ENCODE measurements at regions not wholly inside any gene's neighbourhood (a gene's known extent, or its start where the extent isn't known, plus 50 kb on each side); places are given as distances from the start of the nearest gene placed in this dataset.
"Not testable (repeated sequence)": the region's sequence is repeated elsewhere in the genome, so short reads cannot be mapped to it uniquely, and the experiment has no call there.

DNA sequence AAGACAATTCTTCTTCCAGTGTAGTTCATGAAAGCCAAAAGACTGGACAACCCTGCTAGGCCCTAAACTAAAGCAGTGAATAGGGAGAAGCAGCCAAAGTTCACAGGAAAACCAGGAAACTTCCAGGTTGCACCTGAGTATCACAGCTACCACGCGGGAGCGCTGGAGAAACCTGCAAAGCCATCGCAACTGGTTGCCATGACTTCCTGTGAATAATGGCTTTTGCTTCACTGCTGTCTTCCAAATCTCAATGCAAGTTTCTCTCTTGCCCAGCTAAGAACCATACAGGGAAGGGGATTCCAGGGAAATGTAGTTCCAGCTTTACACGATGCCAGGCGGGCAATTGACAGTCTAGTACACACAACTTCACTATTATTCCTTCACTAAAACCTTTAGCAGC, 114.1 kb downstream of the GXYLT1 start:
- ChIA-PET CTCF (interaction anchor here (1.0 to 1.5 kb wide), 2 partner anchors 27 to 753 kb away, joined by 3 read pairs; no protein-coding TSS in a partner anchor), POLR2A (interaction anchor here (0.6 kb wide), 1 partner anchor 1096 kb away, joined by 5 read pairs; no protein-coding TSS in a partner anchor)
- Histone ChIP-seq H3K36me3 (ENCODE audit: control insufficient read depth, insufficient read depth, low read length) (no peaks in the 10 kb centered on the region), H3K27me3 (ENCODE audit: control insufficient read depth, insufficient read depth, low read length) (no peaks in the 10 kb centered on the region), H3K4me3 (ENCODE audit: low read depth, low read length) (no peak overlapping the region)
- DNase-seq (ENCODE audit: low read depth), result no peak
- TF ChIP-seq, protein P1, sequence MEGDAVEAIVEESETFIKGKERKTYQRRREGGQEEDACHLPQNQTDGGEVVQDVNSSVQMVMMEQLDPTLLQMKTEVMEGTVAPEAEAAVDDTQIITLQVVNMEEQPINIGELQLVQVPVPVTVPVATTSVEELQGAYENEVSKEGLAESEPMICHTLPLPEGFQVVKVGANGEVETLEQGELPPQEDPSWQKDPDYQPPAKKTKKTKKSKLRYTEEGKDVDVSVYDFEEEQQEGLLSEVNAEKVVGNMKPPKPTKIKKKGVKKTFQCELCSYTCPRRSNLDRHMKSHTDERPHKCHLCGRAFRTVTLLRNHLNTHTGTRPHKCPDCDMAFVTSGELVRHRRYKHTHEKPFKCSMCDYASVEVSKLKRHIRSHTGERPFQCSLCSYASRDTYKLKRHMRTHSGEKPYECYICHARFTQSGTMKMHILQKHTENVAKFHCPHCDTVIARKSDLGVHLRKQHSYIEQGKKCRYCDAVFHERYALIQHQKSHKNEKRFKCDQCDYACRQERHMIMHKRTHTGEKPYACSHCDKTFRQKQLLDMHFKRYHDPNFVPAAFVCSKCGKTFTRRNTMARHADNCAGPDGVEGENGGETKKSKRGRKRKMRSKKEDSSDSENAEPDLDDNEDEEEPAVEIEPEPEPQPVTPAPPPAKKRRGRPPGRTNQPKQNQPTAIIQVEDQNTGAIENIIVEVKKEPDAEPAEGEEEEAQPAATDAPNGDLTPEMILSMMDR (IDR thresholded peaks at IDR 0.05; ENCODE audit: insufficient read depth, low read depth, low read length), result no peak

GRCh38 chr12:42027546-42027945, 117.1 kb downstream of the GXYLT1 start:
- H3K4me3 ChIP-seq (ENCODE audit: low read depth, low read length), result no peak overlapping the region
- no peak for DNase-seq (ENCODE audit: low read depth)
- POLR2A ChIA-PET, result no interaction called here
- TF ChIP-seq, protein P1 (IDR thresholded peaks at IDR 0.05; ENCODE audit: insufficient read depth, low read depth, low read length), result no peak
- H3K36me3 ChIP-seq (ENCODE audit: control insufficient read depth, insufficient read depth, low read length), result no peaks in the 10 kb centered on the region
- CTCF ChIA-PET, result no interaction called here
- no peaks in the 10 kb centered on the region for H3K27me3 ChIP-seq (ENCODE audit: control insufficient read depth, insufficient read depth, low read length)

GRCh38 chr12:42024495-42024830, 120.2 kb downstream of the GXYLT1 start:
- H3K4me3 ChIP-seq (ENCODE audit: low read depth, low read length), result no peak overlapping the region
- H3K36me3 ChIP-seq (ENCODE audit: control insufficient read depth, insufficient read depth, low read length), result no peaks in the 10 kb centered on the region
- TF ChIP-seq, protein P1 (IDR thresholded peaks at IDR 0.05; ENCODE audit: insufficient read depth, low read depth, low read length), result no peak
- CTCF ChIA-PET, result interaction anchor here (0.7 to 3.9 kb wide), 37 partner anchors 11 to 1082 kb away, joined by 3 to 49 read pairs (median 4); no protein-coding TSS in a partner anchor
- DNase-seq (ENCODE audit: low read depth), result no peak
- POLR2A ChIA-PET, result no interaction called here
- no peaks in the 10 kb centered on the region for H3K27me3 ChIP-seq (ENCODE audit: control insufficient read depth, insufficient read depth, low read length)

GRCh38 chr12:42023733-42024494, 120.8 kb downstream of the GXYLT1 start:
- TF ChIP-seq, protein P1 (IDR thresholded peaks at IDR 0.05; ENCODE audit: insufficient read depth, low read depth, low read length), result peak; percentile 98
- Histone ChIP-seq H3K27me3 (ENCODE audit: control insufficient read depth, insufficient read depth, low read length) (no peaks in the 10 kb centered on the region), H3K36me3 (ENCODE audit: control insufficient read depth, insufficient read depth, low read length) (no peaks in the 10 kb centered on the region), H3K4me3 (ENCODE audit: low read depth, low read length) (peak overlapping the region; percentile 15; the same call in 1 of the 2 replicates)
- CTCF ChIA-PET, result interaction anchor here (0.5 to 3.9 kb wide), 44 partner anchors 9 to 1317 kb away, joined by 3 to 49 read pairs (median 4); no protein-coding TSS in a partner anchor
- no peak for DNase-seq (ENCODE audit: low read depth)
- POLR2A ChIA-PET, result no interaction called here

DNA sequence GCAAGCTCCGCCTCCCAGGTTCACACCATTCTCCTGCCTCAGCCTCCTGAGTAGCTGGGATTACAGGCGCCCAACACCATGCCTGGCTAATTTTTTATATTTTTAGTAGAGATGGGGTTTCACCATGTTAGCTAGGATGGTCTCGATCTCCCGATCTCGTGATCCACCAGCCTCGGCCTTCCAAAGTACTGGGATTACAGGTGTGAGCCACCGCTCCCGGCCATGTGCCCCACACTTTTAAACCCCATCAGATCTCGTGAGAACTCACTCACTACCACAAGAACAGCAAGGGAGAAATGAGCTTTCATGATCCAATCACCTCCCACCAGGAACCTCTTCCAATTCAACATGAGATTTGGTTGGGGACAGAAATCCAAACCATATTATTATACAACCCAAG, 122.7 kb downstream of the GXYLT1 start:
- DNase-seq (ENCODE audit: low read depth); H3K27me3 ChIP-seq (ENCODE audit: control insufficient read depth, insufficient read depth, low read length); CTCF ChIA-PET; POLR2A ChIA-PET; H3K36me3 ChIP-seq (ENCODE audit: control insufficient read depth, insufficient read depth, low read length); H3K4me3 ChIP-seq (ENCODE audit: low read depth, low read length): not testable (repeated sequence)

DNA sequence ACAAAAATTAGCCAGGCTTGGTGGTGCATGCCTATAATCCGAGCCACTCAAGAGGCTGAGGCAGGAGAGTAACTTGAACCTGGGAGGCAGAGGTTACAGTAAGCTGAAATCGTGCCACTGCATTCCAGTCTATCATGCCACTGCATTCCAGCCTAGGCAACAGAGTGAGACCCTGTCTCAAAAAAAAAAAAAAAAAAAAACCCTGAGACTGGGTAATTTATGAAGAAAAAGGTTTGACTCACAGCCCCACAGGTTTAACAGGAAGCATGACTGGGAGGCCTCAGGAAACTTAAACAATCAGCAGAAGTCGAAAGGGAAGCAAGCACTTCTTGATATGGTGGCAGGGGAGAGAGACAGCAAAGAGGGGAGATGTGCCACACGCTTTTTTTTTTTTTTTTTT, 123.2 kb downstream of the GXYLT1 start:
- Histone ChIP-seq H3K27me3 (ENCODE audit: control insufficient read depth, insufficient read depth, low read length) (no peaks in the 10 kb centered on the region), H3K4me3 (ENCODE audit: low read depth, low read length) (no peak overlapping the region), H3K36me3 (ENCODE audit: control insufficient read depth, insufficient read depth, low read length) (no peaks in the 10 kb centered on the region)
- CTCF ChIA-PET, result no interaction called here
- POLR2A ChIA-PET, result no interaction called here
- TF ChIP-seq, protein P1 (IDR thresholded peaks at IDR 0.05; ENCODE audit: insufficient read depth, low read depth, low read length), result no peak
- DNase-seq (ENCODE audit: low read depth), result no peak
